ENCODE measurements at regions not wholly inside any gene's neighbourhood (a gene's known extent, or its start where the extent isn't known, plus 50 kb on each side); places are given as distances from the start of the nearest gene placed in this dataset.

GRCh38 chr1:81430955-81431623 is 369.6 kb upstream of the ADGRL2 start:
- TF ChIP-seq, protein P1, sequence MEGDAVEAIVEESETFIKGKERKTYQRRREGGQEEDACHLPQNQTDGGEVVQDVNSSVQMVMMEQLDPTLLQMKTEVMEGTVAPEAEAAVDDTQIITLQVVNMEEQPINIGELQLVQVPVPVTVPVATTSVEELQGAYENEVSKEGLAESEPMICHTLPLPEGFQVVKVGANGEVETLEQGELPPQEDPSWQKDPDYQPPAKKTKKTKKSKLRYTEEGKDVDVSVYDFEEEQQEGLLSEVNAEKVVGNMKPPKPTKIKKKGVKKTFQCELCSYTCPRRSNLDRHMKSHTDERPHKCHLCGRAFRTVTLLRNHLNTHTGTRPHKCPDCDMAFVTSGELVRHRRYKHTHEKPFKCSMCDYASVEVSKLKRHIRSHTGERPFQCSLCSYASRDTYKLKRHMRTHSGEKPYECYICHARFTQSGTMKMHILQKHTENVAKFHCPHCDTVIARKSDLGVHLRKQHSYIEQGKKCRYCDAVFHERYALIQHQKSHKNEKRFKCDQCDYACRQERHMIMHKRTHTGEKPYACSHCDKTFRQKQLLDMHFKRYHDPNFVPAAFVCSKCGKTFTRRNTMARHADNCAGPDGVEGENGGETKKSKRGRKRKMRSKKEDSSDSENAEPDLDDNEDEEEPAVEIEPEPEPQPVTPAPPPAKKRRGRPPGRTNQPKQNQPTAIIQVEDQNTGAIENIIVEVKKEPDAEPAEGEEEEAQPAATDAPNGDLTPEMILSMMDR (IDR thresholded peaks at IDR 0.05), result no peak
- TF ChIP-seq POLR2A (IDR thresholded peaks at IDR 0.05), result no peak

All from right lobe of liver (tissue), 4 donors.